CD14-positive monocyte (primary cell): ENCODE measurements at regions not wholly inside any gene's neighbourhood (a gene's known extent, or its start where the extent isn't known, plus 50 kb on each side); places are given as distances from the start of the nearest gene placed in this dataset.

Source experiments
- DNase-seq, 3 donors: peaks; one replicate each; pipeline ENCODE4 v3.0.0-alpha.2; 2011 to 2022
- H2AFZ ChIP-seq: 2 replicates; pipeline ENCODE4 v1.6.0; 2012; ENCODE audit warnings: mild to moderate bottlenecking, low read depth, low read length, inconsistent platforms; ENCODE audit not compliant: insufficient read depth, poor library complexity, severe bottlenecking
- H3K27ac ChIP-seq, 2 donors: 1 replicate in 1 of 2; 2 replicates in 1 of 2; pipeline ENCODE4 v1.5.1; 2012 to 2013; ENCODE audit warnings: low read length in 2 of 2, control low read depth in 1 of 2, inconsistent platforms in 1 of 2, low read depth in 1 of 2, mild to moderate bottlenecking in 1 of 2
- H3K27me3 ChIP-seq, 2 donors: one replicate each; pipeline versions ENCODE4 v1.6.0 to v1.6.1; 2011 to 2013; ENCODE audit warnings: low read length in 2 of 2; ENCODE audit not compliant: control insufficient read depth in 2 of 2, insufficient read depth in 2 of 2
- H3K36me3 ChIP-seq, 2 donors: replicated peaks in 1 of 2; 1 replicate in 1 of 2; 2 replicates in 1 of 2; pipeline versions ENCODE4 v1.5.1 to v1.6.1; 2012 to 2013; ENCODE audit warnings: low read length in 2 of 2, control low read depth in 1 of 2, inconsistent platforms in 1 of 2, mild to moderate bottlenecking in 1 of 2; ENCODE audit not compliant: insufficient read depth in 2 of 2, control insufficient read depth in 1 of 2
- H3K4me1 ChIP-seq, 2 donors: 1 replicate in 1 of 2; 2 replicates in 1 of 2; pipeline versions ENCODE4 v1.5.1 to v1.6.1; 2012 to 2013; ENCODE audit warnings: low read length in 2 of 2, control low read depth in 1 of 2, inconsistent platforms in 1 of 2, mild to moderate bottlenecking in 1 of 2, moderate library complexity in 1 of 2; ENCODE audit not compliant: insufficient read depth in 2 of 2, control insufficient read depth in 1 of 2
- H3K4me2 ChIP-seq: replicated peaks from 2 replicates; pipeline ENCODE3; 2012; ENCODE audit warnings: low read length, moderate library complexity, mild to moderate bottlenecking; ENCODE audit not compliant: poor library complexity, severe bottlenecking; ENCODE audit errors: extremely low read depth
- H3K4me3 ChIP-seq, 3 experiments: fragments of 200-600 bp in 1 of 3; sonication (generic) in 1 of 3; replicated peaks in 1 of 3; 1 replicate in 2 of 3; 2 replicates in 1 of 3; pipeline ENCODE4 v1.5.1; 2011 to 2013; ENCODE audit warnings: low read length in 3 of 3, mild to moderate bottlenecking in 3 of 3, control low read depth in 2 of 3, low read depth in 2 of 3, inconsistent platforms in 1 of 3, moderate library complexity in 1 of 3
- H3K79me2 ChIP-seq: 2 replicates; pipeline ENCODE4 v1.6.0; 2012; ENCODE audit warnings: mild to moderate bottlenecking, control low read depth, inconsistent platforms, low read length, moderate library complexity; ENCODE audit not compliant: insufficient read depth
- H3K9ac ChIP-seq: 2 replicates; pipeline ENCODE4 v1.6.0; 2017; ENCODE audit warnings: low read length, mild to moderate bottlenecking; ENCODE audit not compliant: insufficient read depth, poor library complexity, severe bottlenecking
- H3K9me3 ChIP-seq, 2 donors: replicated peaks in 1 of 2; 1 replicate in 1 of 2; 2 replicates in 1 of 2; pipeline versions ENCODE4 v1.5.1 to v1.6.1; 2012 to 2013; ENCODE audit warnings: low read length in 2 of 2, control low read depth in 1 of 2; ENCODE audit not compliant: control insufficient read depth in 1 of 2, insufficient read depth in 1 of 2
- H4K20me1 ChIP-seq: 2 replicates; pipeline ENCODE4 v1.6.0; 2012; ENCODE audit warnings: mild to moderate bottlenecking, low read length, control low read depth, moderate library complexity; ENCODE audit not compliant: insufficient read depth
- H3K27ac Mint-ChIP-seq, 7 donors: one replicate each; pipeline ENCODE4 v1.8.0; 2020; ENCODE audit warnings: mild to moderate bottlenecking in 7 of 7, mixed read lengths in 7 of 7, moderate library complexity in 6 of 7, inconsistent platforms in 2 of 7
- H3K27me3 Mint-ChIP-seq, 3 donors: one replicate each; pipeline ENCODE4 v1.8.0; 2021 to 2022; ENCODE audit warnings: low read depth in 3 of 3, mild to moderate bottlenecking in 3 of 3, mixed read lengths in 3 of 3, moderate library complexity in 3 of 3, inconsistent platforms in 1 of 3
- H3K36me3 Mint-ChIP-seq, 2 donors: one replicate each; pipeline ENCODE4 v1.8.0; 2020; ENCODE audit warnings: mixed read lengths in 2 of 2, inconsistent platforms in 1 of 2, mild to moderate bottlenecking in 1 of 2
- H3K4me1 Mint-ChIP-seq: one replicate; pipeline ENCODE4 v1.8.0; 2020; ENCODE audit warnings: mild to moderate bottlenecking, mixed read lengths
- H3K4me3 Mint-ChIP-seq, 2 donors: one replicate each; pipeline ENCODE4 v1.8.0; 2020; ENCODE audit warnings: mild to moderate bottlenecking in 2 of 2, mixed read lengths in 2 of 2, moderate library complexity in 1 of 2
- H3K9me3 Mint-ChIP-seq, 7 donors: one replicate each; pipeline ENCODE4 v1.8.0; 2020 to 2022; ENCODE audit warnings: mixed read lengths in 7 of 7, mild to moderate bottlenecking in 6 of 7, moderate library complexity in 6 of 7, inconsistent platforms in 2 of 7
- CTCF ChIP-seq: fragments of 200-600 bp; IDR thresholded peaks from one replicate; pipeline ENCODE4 v1.8.0; 2022; ENCODE audit warnings: antibody characterized with exemption, mild to moderate bottlenecking
- WGBS: methylation state at CpG from one replicate; pipeline ENCODE4 v1.1.5; 2013; ENCODE audit warnings: missing lambda C conversion rate; ENCODE audit not compliant: insufficient coverage; 5-methylcytosine and 5-hydroxymethylcytosine counted together
- intact Hi-C, 2 donors: fragments of 100-400 bp; cut with micrococcal nuclease; formaldehyde crosslinking; loops; one replicate each; pipeline versions ENCODE4 v1.15.0 to v1.15.1; 2023

GRCh38 chr20:58012731-58013510 is 215.5 kb downstream of the ANKRD60 start:
- Histone ChIP-seq H3K27me3 (no peaks in the 10 kb centered on the region), H4K20me1 (no peaks in the 10 kb centered on the region), H3K9ac (no peak overlapping the region), H3K9me3 (no peaks in the 10 kb centered on the region), H3K4me1 (no peaks in the 10 kb centered on the region), H3K79me2 (no peaks in the 10 kb centered on the region), H3K36me3 (no peaks in the 10 kb centered on the region), H3K4me2 (no peak overlapping the region), H3K27ac (no peak overlapping the region), H3K4me3 (no peak overlapping the region), H2AFZ (no peak overlapping the region)
- H3K4me1 Mint-ChIP-seq: no peaks in the 10 kb centered on the region
- H3K36me3 Mint-ChIP-seq: no peaks in the 10 kb centered on the region
- H3K9me3 Mint-ChIP-seq: peaks cover 0 to 2% (median 0%) of the 10 kb centered on the region in 7 donors
- intact Hi-C loops: no loop called here
- H3K27me3 Mint-ChIP-seq: peaks cover 2 to 8% (median 5%) of the 10 kb centered on the region in 3 donors
- no peak overlapping the region for H3K27ac Mint-ChIP-seq
- no peak for TF ChIP-seq CTCF
- no peak for DNase-seq
- 97% methylated on average over 5 of the region's 16 CpGs for WGBS
- H3K4me3 Mint-ChIP-seq: no peak overlapping the region

GRCh38 chr20:58011947-58012610 is 216.4 kb downstream of the ANKRD60 start:
- H3K36me3 Mint-ChIP-seq: no peaks in the 10 kb centered on the region
- peaks cover 4% of the 10 kb centered on the region for H3K4me1 Mint-ChIP-seq
- DNase-seq: no peak
- no peaks in the 10 kb centered on the region for H3K9me3 ChIP-seq
- no peak overlapping the region for H3K4me2 ChIP-seq
- no peaks in the 10 kb centered on the region for H3K27me3 ChIP-seq
- H3K4me3 Mint-ChIP-seq: no peak overlapping the region
- TF ChIP-seq CTCF: no peak
- H3K4me1 ChIP-seq: no peaks in the 10 kb centered on the region
- peaks cover 0 to 2% (median 0%) of the 10 kb centered on the region in 7 donors for H3K9me3 Mint-ChIP-seq
- no peak overlapping the region for H2AFZ ChIP-seq
- no peak overlapping the region for H3K27ac ChIP-seq
- H3K4me3 ChIP-seq: no peak overlapping the region
- H3K9ac ChIP-seq: no peak overlapping the region
- no peaks in the 10 kb centered on the region for H3K79me2 ChIP-seq
- H3K36me3 ChIP-seq: no peaks in the 10 kb centered on the region
- peaks cover 0 to 8% (median 6%) of the 10 kb centered on the region in 3 donors for H3K27me3 Mint-ChIP-seq
- intact Hi-C loops: no loop called here
- no peaks in the 10 kb centered on the region for H4K20me1 ChIP-seq
- H3K27ac Mint-ChIP-seq: no peak overlapping the region
- WGBS: over 99% methylated on average over 9 of the region's 11 CpGs
